AG09319 (cell line): ENCODE measurements at regions not wholly inside any gene's neighbourhood (a gene's known extent, or its start where the extent isn't known, plus 50 kb on each side); places are given as distances from the start of the nearest gene placed in this dataset.
A peak's percentile ranks its signal among the peaks of the same experiment; 100 is the strongest.

Source experiments
- DNase-seq: peaks from one replicate; pipeline ENCODE4 v3.0.0-alpha.2; 2010; ENCODE audit warnings: low read depth; ENCODE audit errors: extremely low read depth
- TF ChIP-seq, protein P1 (sequence below): IDR thresholded peaks from 2 replicates; pipeline ENCODE4 v1.5.1; 2011; ENCODE audit warnings: low read depth, mild to moderate bottlenecking, inconsistent platforms, low read length, moderate library complexity

- DNase-seq: no peak
- TF ChIP-seq, protein P1, sequence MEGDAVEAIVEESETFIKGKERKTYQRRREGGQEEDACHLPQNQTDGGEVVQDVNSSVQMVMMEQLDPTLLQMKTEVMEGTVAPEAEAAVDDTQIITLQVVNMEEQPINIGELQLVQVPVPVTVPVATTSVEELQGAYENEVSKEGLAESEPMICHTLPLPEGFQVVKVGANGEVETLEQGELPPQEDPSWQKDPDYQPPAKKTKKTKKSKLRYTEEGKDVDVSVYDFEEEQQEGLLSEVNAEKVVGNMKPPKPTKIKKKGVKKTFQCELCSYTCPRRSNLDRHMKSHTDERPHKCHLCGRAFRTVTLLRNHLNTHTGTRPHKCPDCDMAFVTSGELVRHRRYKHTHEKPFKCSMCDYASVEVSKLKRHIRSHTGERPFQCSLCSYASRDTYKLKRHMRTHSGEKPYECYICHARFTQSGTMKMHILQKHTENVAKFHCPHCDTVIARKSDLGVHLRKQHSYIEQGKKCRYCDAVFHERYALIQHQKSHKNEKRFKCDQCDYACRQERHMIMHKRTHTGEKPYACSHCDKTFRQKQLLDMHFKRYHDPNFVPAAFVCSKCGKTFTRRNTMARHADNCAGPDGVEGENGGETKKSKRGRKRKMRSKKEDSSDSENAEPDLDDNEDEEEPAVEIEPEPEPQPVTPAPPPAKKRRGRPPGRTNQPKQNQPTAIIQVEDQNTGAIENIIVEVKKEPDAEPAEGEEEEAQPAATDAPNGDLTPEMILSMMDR: no peak
These were observed 59.2 kb upstream of the TMEM47 start for GRCh38 chrX:34716302-34716701.

- TF ChIP-seq, protein P1: no peak
- peak; percentile 1 for DNase-seq
These were observed 77.3 kb upstream of the TMEM47 start for GRCh38 chrX:34734383-34734782.

GRCh38 chrX:34744521-34744920, 87.4 kb upstream of the TMEM47 start:
- no peak for DNase-seq
- TF ChIP-seq, protein P1: no peak

DNA sequence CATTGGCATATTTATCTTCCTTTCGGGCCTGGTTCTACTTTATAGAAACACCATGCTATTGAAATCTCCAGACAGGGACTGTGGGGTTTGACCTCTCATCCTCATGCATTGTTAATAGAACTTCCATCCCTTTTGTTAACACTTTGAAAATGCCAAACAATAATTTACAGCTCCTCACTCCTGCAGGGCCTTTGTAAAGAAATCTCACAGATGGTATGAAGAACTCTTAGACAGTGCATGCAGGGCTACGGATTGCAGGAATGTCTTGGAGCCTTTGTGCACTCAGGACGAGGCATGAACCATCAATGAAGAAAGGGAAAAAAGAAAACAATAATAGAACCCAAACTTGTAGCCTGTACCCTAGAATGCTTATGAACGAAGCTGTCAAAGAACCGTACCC, 92.8 kb upstream of the TMEM47 start:
- TF ChIP-seq, protein P1: no peak
- no peak for DNase-seq

DNA sequence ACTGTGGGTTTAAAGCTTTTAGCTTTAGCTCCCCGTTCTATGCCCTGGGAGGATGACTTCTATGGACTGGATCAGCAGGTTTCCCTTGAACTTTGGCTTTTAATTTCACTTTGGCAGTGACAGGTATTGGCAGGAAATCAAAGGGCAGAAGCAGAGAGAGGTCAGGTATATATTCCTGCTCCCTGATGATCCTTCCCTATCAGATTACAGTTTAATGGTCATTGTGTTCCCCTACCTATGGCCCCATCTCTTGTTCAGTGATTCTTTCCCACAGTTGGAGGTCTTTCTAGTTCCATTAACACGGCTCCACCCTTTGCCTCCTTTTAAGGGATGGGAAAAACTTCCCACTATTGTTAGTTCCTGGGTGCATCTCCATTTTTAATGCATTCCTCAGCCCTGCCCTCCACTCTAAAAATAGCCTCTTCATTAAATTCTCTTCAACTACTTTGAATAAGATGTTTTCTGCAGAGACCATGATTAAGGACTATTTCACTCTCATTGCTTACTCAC, 107.8 kb upstream of the TMEM47 start:
- no peak for DNase-seq

GRCh38 chrX:34768290-34768689, 111.2 kb upstream of the TMEM47 start:
- no peak for DNase-seq
- TF ChIP-seq, protein P1: no peak

More for the DNA sequence above, 107.8 kb upstream of the TMEM47 start:
- TF ChIP-seq, protein P1: no peak

GRCh38 chrX:34770511-34770910, 113.4 kb upstream of the TMEM47 start:
- TF ChIP-seq, protein P1: no peak
- DNase-seq: peak; percentile 10
